Astrocyte of the cerebellum (primary cell): ENCODE measurements at regions not wholly inside any gene's neighbourhood (a gene's known extent, or its start where the extent isn't known, plus 50 kb on each side); places are given as distances from the start of the nearest gene placed in this dataset.

ENCODE experiments used
- DNase-seq: peaks from one replicate; pipeline ENCODE4 v3.0.0-alpha.2; 2011; ENCODE audit warnings: low read depth
- H3K4me3 ChIP-seq: 2 replicates; pipeline ENCODE4 v1.5.1; 2011; ENCODE audit warnings: mild to moderate bottlenecking, low read depth, low read length, moderate library complexity
- in situ Hi-C: cut with HindIII; loops from 2 replicates; pipeline ENCODE4 v1.10.0; 2017; ENCODE audit warnings: low sequenced_read_pairs
- TF ChIP-seq, protein P1 (sequence below): IDR thresholded peaks from 2 replicates; pipeline ENCODE4 v1.5.1; 2012; ENCODE audit warnings: low read length, low read depth, moderate library complexity, mild to moderate bottlenecking; ENCODE audit errors: missing control alignments

DNA sequence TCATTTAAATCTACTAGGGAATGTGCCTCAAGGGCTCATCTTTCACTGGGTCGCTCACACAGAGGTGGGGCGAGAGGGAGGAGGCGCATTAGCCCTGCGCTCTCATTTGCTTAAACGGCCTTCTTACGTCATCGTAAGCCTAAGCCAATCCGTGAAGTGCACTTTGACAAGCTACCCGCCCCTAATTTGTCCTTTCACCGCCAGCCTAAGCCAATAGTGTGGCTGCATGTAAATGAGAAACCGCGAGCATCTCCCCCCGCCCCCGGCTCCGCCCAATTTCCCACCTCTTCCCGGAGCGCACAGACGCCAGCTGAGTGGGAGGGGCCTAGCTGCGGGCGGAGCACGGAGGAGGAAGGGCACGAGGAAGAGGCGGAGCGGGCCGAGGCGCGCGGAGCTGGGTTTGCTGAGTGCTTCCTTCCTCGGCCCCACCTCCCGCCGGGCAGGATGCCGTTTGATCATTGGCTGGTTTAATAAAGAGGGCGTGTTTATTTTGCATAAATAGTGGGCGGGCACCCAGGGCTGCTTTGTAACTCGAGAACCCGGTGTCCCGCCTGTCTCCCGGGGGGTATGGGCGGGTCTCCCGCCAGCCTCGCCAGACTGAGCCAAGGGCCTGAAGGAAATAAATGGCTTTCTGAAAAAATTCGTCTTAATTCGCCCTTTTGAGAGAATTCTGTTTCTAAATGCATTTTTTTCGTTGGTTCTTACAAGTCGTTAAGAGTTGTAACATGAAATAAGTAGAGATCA, 289.6 kb upstream of the NFE2L3 start:
- TF ChIP-seq, protein P1, sequence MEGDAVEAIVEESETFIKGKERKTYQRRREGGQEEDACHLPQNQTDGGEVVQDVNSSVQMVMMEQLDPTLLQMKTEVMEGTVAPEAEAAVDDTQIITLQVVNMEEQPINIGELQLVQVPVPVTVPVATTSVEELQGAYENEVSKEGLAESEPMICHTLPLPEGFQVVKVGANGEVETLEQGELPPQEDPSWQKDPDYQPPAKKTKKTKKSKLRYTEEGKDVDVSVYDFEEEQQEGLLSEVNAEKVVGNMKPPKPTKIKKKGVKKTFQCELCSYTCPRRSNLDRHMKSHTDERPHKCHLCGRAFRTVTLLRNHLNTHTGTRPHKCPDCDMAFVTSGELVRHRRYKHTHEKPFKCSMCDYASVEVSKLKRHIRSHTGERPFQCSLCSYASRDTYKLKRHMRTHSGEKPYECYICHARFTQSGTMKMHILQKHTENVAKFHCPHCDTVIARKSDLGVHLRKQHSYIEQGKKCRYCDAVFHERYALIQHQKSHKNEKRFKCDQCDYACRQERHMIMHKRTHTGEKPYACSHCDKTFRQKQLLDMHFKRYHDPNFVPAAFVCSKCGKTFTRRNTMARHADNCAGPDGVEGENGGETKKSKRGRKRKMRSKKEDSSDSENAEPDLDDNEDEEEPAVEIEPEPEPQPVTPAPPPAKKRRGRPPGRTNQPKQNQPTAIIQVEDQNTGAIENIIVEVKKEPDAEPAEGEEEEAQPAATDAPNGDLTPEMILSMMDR = no peak
- no peak overlapping the region for H3K4me3 ChIP-seq
- in situ Hi-C loops = no loop called here
- peak; percentile 98 for DNase-seq

DNA sequence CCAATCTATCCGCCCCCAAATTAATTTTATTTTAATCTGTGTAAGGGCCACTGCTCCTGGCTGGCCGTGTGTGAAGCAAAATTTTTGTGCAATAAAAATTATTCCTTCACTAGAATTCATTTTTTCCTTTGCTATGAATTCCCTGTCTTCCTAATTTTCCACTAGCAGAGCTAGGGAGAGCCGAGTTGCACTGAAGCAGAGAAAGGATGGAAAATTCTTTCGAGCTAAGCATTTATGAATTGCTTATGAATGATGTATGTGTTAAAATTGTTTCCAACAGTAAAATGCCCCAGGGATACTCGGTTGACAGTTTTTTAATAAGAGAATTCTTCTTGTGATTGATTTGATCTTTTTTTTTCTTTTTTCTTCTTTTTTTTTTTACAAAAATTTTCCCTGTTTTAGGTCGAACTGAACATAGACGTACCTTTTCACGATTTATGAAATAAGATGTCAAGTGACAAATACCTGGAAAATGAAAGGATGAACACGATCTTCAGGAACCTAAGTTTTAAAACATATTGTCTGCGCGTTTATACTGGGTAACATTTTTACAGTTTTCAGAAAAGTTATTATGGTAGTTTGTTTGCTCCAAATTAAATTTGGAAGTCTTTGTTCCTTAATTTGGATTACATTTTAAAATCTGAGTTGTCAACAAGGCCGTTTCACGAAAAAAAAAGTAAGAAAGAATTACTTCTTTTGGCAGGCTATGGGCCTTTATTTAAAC, 288.8 kb upstream of the NFE2L3 start:
- H3K4me3 ChIP-seq = no peak overlapping the region
- in situ Hi-C loops = no loop called here
- no peak for DNase-seq

DNA sequence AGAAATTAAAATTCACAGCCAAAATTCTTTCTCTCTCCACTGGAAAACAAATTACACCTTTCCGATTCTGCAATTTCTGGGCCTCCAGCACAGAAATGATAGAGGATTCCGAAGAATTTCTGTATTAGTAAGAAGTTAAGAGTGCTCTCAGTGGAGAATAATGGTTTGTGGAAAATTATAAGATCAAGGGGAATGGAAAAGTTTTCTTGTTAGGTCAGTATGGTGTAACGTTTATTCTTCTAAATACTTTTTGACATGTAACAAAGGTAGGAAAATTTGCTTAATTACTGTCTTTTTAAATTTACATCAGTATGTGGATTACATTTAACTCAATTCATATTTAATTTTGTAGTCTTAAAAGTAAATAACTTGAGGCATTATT, 288.3 kb upstream of the NFE2L3 start:
- TF ChIP-seq, protein P1 = no peak
- in situ Hi-C loops = no loop called here
- H3K4me3 ChIP-seq = no peak overlapping the region
- no peak for DNase-seq

More for the DNA sequence above, 288.8 kb upstream of the NFE2L3 start:
- TF ChIP-seq, protein P1 = no peak

DNA sequence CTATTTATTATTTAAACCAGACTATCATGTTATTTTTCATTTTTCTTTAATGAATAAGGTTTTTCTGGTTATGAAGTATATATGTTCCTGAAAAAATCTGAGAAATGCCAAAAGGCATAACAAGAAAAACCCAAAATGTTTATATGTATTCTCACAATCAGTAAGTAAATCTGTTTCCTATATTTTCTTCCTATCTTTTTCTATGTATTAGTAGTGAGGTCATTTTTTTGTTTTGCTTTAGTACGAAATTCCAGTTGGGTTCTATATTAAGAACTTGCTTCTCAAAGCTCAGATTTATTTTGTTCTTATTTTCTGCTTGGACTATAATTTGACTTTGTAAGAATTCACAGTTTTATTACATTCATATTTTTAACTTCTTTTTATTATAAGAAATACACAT, 287.5 kb upstream of the NFE2L3 start:
- in situ Hi-C loops = no loop called here
- DNase-seq = no peak
- no peak overlapping the region for H3K4me3 ChIP-seq
- TF ChIP-seq, protein P1 = no peak

DNA sequence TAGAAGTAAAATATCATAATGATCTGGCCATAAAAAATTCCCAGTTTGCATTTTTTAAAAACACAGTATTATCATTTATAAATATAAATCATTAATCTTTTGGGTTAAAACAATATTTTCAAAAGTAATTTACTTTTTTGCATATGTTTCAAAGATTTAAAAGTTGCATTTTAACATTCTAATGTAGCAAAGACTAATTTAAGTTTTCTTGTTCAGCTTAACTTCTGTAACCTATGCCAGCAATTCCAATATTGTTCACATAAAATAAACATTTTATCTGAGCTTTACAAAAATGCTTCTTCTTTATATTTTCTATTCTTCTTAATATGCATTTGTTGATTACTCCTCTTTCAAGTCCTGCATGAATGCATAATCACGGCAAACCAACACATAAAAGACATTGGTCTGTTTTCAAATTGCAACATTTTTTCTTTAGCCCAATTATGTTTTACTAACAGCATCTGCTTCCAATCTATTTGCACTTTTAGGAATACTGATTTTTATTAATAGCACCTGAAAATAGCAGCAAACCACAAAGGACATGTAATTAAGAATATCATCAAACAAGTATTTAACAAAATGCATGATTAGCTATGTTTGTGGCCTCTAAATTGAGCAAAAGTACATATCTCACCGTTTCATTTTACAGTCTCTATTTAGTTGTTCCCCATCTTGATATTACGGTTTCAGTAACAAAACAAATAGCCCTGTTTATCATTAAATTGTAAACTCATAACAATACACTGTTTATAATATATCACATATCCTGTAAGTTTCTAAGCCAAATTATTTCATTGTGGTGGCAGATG, 286.9 kb upstream of the NFE2L3 start:
- no peak overlapping the region for H3K4me3 ChIP-seq
- no peak for DNase-seq
- TF ChIP-seq, protein P1 = no peak
- in situ Hi-C loops = no loop called here

DNA sequence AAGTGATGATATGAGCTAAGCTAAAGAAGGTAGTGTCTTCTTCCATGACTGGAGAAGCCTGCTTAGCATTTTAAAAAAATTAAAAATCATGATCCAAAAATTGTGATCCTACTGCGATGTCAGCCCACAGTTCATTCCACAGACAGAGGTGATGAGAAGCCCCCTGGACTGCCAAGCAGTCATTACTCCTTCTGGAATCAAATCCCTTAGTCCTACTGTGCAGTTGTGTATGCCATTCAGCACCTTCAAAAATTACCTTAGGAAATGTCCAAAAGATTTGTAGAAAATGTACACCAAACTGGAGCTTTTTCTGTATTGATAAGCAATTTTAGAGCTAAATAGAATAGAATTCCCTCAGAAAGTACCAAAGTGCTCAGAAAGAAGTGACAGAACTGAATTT, 283.5 kb upstream of the NFE2L3 start:
- no peak overlapping the region for H3K4me3 ChIP-seq
- in situ Hi-C loops = no loop called here
- TF ChIP-seq, protein P1 = no peak
- DNase-seq = no peak
